IPS-18a (cell line): ENCODE measurements at regions not wholly inside any gene's neighbourhood (a gene's known extent, or its start where the extent isn't known, plus 50 kb on each side); places are given as distances from the start of the nearest gene placed in this dataset.
"Not testable (repeated sequence)": the region's sequence is repeated elsewhere in the genome, so short reads cannot be mapped to it uniquely, and the experiment has no call there.

ENCODE experiments used
- H3K27ac ChIP-seq: one replicate; pipeline ENCODE4 v1.5.1; 2013; ENCODE audit warnings: low read length
- H3K27me3 ChIP-seq: one replicate; pipeline ENCODE4 v1.6.1; 2013; ENCODE audit warnings: mild to moderate bottlenecking, low read length; ENCODE audit not compliant: control insufficient read depth, insufficient read depth
- H3K36me3 ChIP-seq: one replicate; pipeline ENCODE4 v1.6.1; 2013; ENCODE audit warnings: low read depth, low read length; ENCODE audit not compliant: control insufficient read depth
- H3K4me1 ChIP-seq: one replicate; pipeline ENCODE4 v1.6.1; 2013; ENCODE audit warnings: low read depth, low read length; ENCODE audit not compliant: control insufficient read depth
- H3K4me3 ChIP-seq: one replicate; pipeline ENCODE4 v1.5.1; 2013; ENCODE audit warnings: low read length
- H3K9ac ChIP-seq: one replicate; pipeline ENCODE4 v1.6.1; 2013; ENCODE audit warnings: mild to moderate bottlenecking, low read length, moderate library complexity
- H3K9me3 ChIP-seq: one replicate; pipeline ENCODE4 v1.6.1; 2013; ENCODE audit warnings: low read depth, low read length; ENCODE audit not compliant: control insufficient read depth

GRCh38 chr22:22052548-22053139 is 70.1 kb upstream of the TOP3B start:
- H3K36me3 ChIP-seq, H3K9ac ChIP-seq, H3K4me1 ChIP-seq, H3K27ac ChIP-seq, H3K4me3 ChIP-seq, H3K9me3 ChIP-seq: not testable (repeated sequence)
- H3K27me3 ChIP-seq, result peaks cover 77% of the 10 kb centered on the region

GRCh38 chr22:22051032-22051431 is 68.4 kb upstream of the TOP3B start:
- not testable (repeated sequence) for H3K4me1 ChIP-seq, H3K9ac ChIP-seq, H3K27ac ChIP-seq, H3K9me3 ChIP-seq, H3K4me3 ChIP-seq, H3K36me3 ChIP-seq
- peaks cover 80% of the 10 kb centered on the region for H3K27me3 ChIP-seq

GRCh38 chr22:22050141-22050775 is 67.7 kb upstream of the TOP3B start:
- Histone ChIP-seq H3K27ac (no peak overlapping the region), H3K4me1 (no peaks in the 10 kb centered on the region), H3K4me3 (no peak overlapping the region), H3K27me3 (peaks cover 80% of the 10 kb centered on the region), H3K9ac (no peak overlapping the region), H3K36me3 (no peaks in the 10 kb centered on the region), H3K9me3 (no peaks in the 10 kb centered on the region)

GRCh38 chr22:22049684-22050083 is 67.1 kb upstream of the TOP3B start:
- no peak overlapping the region for H3K27ac ChIP-seq
- H3K36me3 ChIP-seq, result no peaks in the 10 kb centered on the region
- peaks cover 80% of the 10 kb centered on the region for H3K27me3 ChIP-seq
- no peaks in the 10 kb centered on the region for H3K4me1 ChIP-seq
- no peak overlapping the region for H3K9ac ChIP-seq
- no peak overlapping the region for H3K4me3 ChIP-seq
- no peaks in the 10 kb centered on the region for H3K9me3 ChIP-seq

DNA sequence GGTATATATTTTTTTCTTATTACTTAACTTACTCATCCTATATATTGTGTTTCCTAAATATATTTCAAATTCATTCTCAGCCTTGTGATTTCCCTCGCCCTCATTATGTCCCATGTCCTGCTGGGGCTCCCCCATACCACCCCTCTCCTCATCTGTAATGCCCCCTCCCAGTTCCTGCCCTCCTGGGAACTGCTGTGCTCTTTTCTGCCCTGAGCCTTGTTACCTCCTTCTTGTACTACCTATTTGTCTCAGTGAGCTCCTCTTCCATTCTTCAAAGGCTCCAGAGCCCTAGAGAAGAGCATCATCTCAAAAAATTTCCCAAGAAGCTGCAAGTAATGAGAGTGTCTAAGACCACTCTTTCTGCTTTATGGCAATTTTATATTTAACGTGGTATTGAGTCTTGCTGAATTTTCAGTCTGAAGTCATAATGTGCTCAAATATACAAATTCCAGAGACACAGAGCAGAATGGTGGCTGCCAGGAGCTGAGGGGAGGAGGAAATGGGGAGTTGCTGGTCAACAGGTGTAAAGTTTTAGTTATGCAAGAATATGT is 66.5 kb upstream of the TOP3B start:
- H3K36me3 ChIP-seq, result no peaks in the 10 kb centered on the region
- no peak overlapping the region for H3K27ac ChIP-seq
- H3K9me3 ChIP-seq, result no peaks in the 10 kb centered on the region
- H3K4me3 ChIP-seq, result no peak overlapping the region
- H3K9ac ChIP-seq, result no peak overlapping the region
- peaks cover 80% of the 10 kb centered on the region for H3K27me3 ChIP-seq
- no peaks in the 10 kb centered on the region for H3K4me1 ChIP-seq

- no peak overlapping the region for H3K27ac ChIP-seq
These were observed 65.8 kb upstream of the TOP3B start for GRCh38 chr22:22048318-22048942.

DNA sequence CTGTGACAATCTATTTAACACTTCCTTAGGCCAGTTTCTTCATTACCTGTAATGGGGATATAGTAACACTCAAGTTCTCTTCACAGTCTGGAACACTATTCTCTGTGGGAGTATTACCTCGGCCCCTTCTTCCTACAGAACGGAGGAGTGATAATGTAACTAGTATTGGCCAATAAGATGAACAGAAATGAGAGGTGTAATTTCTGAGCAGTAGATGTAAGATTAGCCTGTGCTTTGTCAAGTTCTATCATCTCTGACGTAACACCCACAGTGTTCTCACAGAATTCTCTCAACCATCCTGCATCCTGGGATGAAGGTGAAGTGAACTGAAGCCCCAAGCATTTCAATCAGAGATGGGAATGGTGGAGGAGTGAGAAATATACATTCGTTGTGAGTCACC is 65.2 kb upstream of the TOP3B start:
- Histone ChIP-seq H3K27me3 (peaks cover 80% of the 10 kb centered on the region), H3K36me3 (no peaks in the 10 kb centered on the region), H3K27ac (no peak overlapping the region), H3K9me3 (no peaks in the 10 kb centered on the region), H3K9ac (no peak overlapping the region), H3K4me1 (no peaks in the 10 kb centered on the region), H3K4me3 (no peak overlapping the region)

More at GRCh38 chr22:22048318-22048942, 65.8 kb upstream of the TOP3B start:
- H3K9ac ChIP-seq, result no peak overlapping the region
- H3K4me1 ChIP-seq, result no peaks in the 10 kb centered on the region
- H3K4me3 ChIP-seq, result no peak overlapping the region
- H3K9me3 ChIP-seq, result no peaks in the 10 kb centered on the region
- no peaks in the 10 kb centered on the region for H3K36me3 ChIP-seq
- H3K27me3 ChIP-seq, result peaks cover 80% of the 10 kb centered on the region

GRCh38 chr22:22047266-22047665 is 64.7 kb upstream of the TOP3B start:
- Histone ChIP-seq H3K4me3 (no peak overlapping the region), H3K4me1 (no peaks in the 10 kb centered on the region), H3K9me3 (no peaks in the 10 kb centered on the region), H3K27ac (no peak overlapping the region), H3K36me3 (no peaks in the 10 kb centered on the region), H3K9ac (no peak overlapping the region), H3K27me3 (peaks cover 81% of the 10 kb centered on the region)

DNA sequence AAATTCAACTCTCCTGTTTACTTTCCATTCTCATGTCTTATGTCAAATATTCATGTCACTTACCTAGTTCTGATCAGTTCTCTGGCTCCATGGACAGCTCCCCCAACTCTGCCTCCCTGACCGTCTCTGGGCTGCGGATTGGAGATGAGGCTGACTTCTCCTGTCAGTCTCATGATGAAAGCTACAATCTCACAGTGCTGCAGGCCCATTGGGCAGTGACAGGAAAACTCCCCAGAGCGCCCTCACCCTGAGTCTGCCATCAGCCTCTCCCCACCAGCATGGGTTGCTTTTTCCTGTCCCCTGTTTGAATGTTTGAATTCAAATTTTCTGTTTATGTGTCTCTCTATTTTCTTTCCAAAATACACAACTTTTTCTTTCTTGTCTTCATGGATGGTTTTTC is 63.8 kb upstream of the TOP3B start:
- Histone ChIP-seq H3K36me3 (no peaks in the 10 kb centered on the region), H3K4me3 (no peak overlapping the region), H3K9ac (no peak overlapping the region), H3K4me1 (no peaks in the 10 kb centered on the region), H3K27me3 (peaks cover 84% of the 10 kb centered on the region), H3K9me3 (no peaks in the 10 kb centered on the region), H3K27ac (no peak overlapping the region)

GRCh38 chr22:22045571-22046335 is 63.2 kb upstream of the TOP3B start:
- Histone ChIP-seq H3K27ac (no peak overlapping the region), H3K4me1 (no peaks in the 10 kb centered on the region), H3K9ac (no peak overlapping the region), H3K9me3 (no peaks in the 10 kb centered on the region), H3K4me3 (no peak overlapping the region), H3K27me3 (peaks cover 84% of the 10 kb centered on the region), H3K36me3 (no peaks in the 10 kb centered on the region)

DNA sequence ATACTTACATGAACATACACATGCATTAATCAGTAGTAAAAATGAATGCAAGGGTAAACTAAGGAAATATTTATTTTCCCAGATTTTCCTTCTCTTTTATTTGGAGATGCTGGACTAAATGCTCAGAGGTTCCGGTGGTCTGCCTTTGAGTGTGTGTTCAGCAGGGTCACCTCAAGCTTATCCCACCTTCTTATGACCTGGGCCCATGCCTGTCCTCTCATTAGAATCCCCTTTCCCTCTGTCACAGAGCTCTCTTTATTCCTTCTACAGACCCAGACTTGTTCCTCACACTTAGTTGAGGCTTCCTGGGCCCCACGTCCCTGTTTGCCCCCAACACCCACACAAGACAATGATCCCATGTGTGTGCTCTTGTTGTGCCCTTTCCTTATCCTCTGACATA is 61.6 kb upstream of the TOP3B start:
- Histone ChIP-seq H3K4me3 (no peak overlapping the region), H3K9me3 (no peaks in the 10 kb centered on the region), H3K27ac (no peak overlapping the region), H3K9ac (no peak overlapping the region), H3K36me3 (no peaks in the 10 kb centered on the region), H3K27me3 (peaks cover 96% of the 10 kb centered on the region), H3K4me1 (no peaks in the 10 kb centered on the region)
